ENCODE measurements at regions not wholly inside any gene's neighbourhood (a gene's known extent, or its start where the extent isn't known, plus 50 kb on each side); places are given as distances from the start of the nearest gene placed in this dataset.

- H3F3A ChIP-seq (ENCODE audit: insufficient read depth, low read length) = no peaks in the 10 kb centered on the region
- no peak for TF ChIP-seq EZH2 (optimal IDR thresholded peaks at IDR 0.05; ENCODE audit: low read depth, low read length)
- TF ChIP-seq CTCF (IDR thresholded peaks at IDR 0.05; ENCODE audit: low read length) = no peak
- TF ChIP-seq EZH2phosphoT487 (IDR thresholded peaks at IDR 0.05; ENCODE audit: low read length) = no peak
- H2AFZ ChIP-seq (ENCODE audit: low read length) = no peak overlapping the region
- no peak for DNase-seq
- H3K4me3 ChIP-seq (ENCODE audit: low read length) = no peak overlapping the region
- no peak overlapping the region for H3K9ac ChIP-seq (ENCODE audit: low read length)
- no peaks in the 10 kb centered on the region for H3K9me2 ChIP-seq (replicated peaks; ENCODE audit: insufficient read depth, low read length)
- H3K9me3 ChIP-seq (replicated peaks; ENCODE audit: insufficient read depth, low read length) = no peaks in the 10 kb centered on the region
- no peaks in the 10 kb centered on the region for H3K36me3 ChIP-seq (replicated peaks; ENCODE audit: insufficient read depth, low read length)
- no peaks in the 10 kb centered on the region for H3K4me1 ChIP-seq (ENCODE audit: low read length)
- no peak overlapping the region for H3K4me2 ChIP-seq (ENCODE audit: low read depth, low read length)
- H4K20me1 ChIP-seq (ENCODE audit: insufficient read depth, low read length) = no peaks in the 10 kb centered on the region
- no peak overlapping the region for H3K27ac ChIP-seq (ENCODE audit: low read length)
- no peaks in the 10 kb centered on the region for H3K27me3 ChIP-seq (replicated peaks; ENCODE audit: insufficient read depth, low read length)
- H3K79me2 ChIP-seq (ENCODE audit: low read length) = no peaks in the 10 kb centered on the region
Measured at GRCh38 chr15:47652844-47653243, 64.5 kb upstream of the SEMA6D start.

- Histone ChIP-seq H3K9ac (ENCODE audit: low read length) (no peak overlapping the region), H3K79me2 (ENCODE audit: low read length) (no peaks in the 10 kb centered on the region), H3K4me2 (ENCODE audit: low read depth, low read length) (no peak overlapping the region), H3F3A (ENCODE audit: insufficient read depth, low read length) (no peaks in the 10 kb centered on the region), H3K9me3 (replicated peaks; ENCODE audit: insufficient read depth, low read length) (no peaks in the 10 kb centered on the region), H2AFZ (ENCODE audit: low read length) (no peak overlapping the region), H3K9me2 (replicated peaks; ENCODE audit: insufficient read depth, low read length) (no peaks in the 10 kb centered on the region), H4K20me1 (ENCODE audit: insufficient read depth, low read length) (no peaks in the 10 kb centered on the region), H3K36me3 (replicated peaks; ENCODE audit: insufficient read depth, low read length) (no peaks in the 10 kb centered on the region), H3K27ac (ENCODE audit: low read length) (no peak overlapping the region), H3K27me3 (replicated peaks; ENCODE audit: insufficient read depth, low read length) (no peaks in the 10 kb centered on the region), H3K4me1 (ENCODE audit: low read length) (no peaks in the 10 kb centered on the region), H3K4me3 (ENCODE audit: low read length) (no peak overlapping the region)
- DNase-seq = no peak
- no peak for TF ChIP-seq CTCF (IDR thresholded peaks at IDR 0.05; ENCODE audit: low read length)
- TF ChIP-seq EZH2 (optimal IDR thresholded peaks at IDR 0.05; ENCODE audit: low read depth, low read length) = no peak
- no peak for TF ChIP-seq EZH2phosphoT487 (IDR thresholded peaks at IDR 0.05; ENCODE audit: low read length)
Measured at GRCh38 chr15:47661661-47662180, 55.6 kb upstream of the SEMA6D start.

GRCh38 chr15:47663101-47663500, 54.2 kb upstream of the SEMA6D start:
- no peaks in the 10 kb centered on the region for H3F3A ChIP-seq (ENCODE audit: insufficient read depth, low read length)
- H3K79me2 ChIP-seq (ENCODE audit: low read length) = no peaks in the 10 kb centered on the region
- no peaks in the 10 kb centered on the region for H4K20me1 ChIP-seq (ENCODE audit: insufficient read depth, low read length)
- no peak overlapping the region for H2AFZ ChIP-seq (ENCODE audit: low read length)
- no peaks in the 10 kb centered on the region for H3K4me1 ChIP-seq (ENCODE audit: low read length)
- H3K9me3 ChIP-seq (replicated peaks; ENCODE audit: insufficient read depth, low read length) = no peaks in the 10 kb centered on the region
- no peak for TF ChIP-seq EZH2phosphoT487 (IDR thresholded peaks at IDR 0.05; ENCODE audit: low read length)
- no peak for TF ChIP-seq EZH2 (optimal IDR thresholded peaks at IDR 0.05; ENCODE audit: low read depth, low read length)
- TF ChIP-seq CTCF (IDR thresholded peaks at IDR 0.05; ENCODE audit: low read length) = no peak
- H3K36me3 ChIP-seq (replicated peaks; ENCODE audit: insufficient read depth, low read length) = no peaks in the 10 kb centered on the region
- H3K27me3 ChIP-seq (replicated peaks; ENCODE audit: insufficient read depth, low read length) = no peaks in the 10 kb centered on the region
- no peak overlapping the region for H3K9ac ChIP-seq (ENCODE audit: low read length)
- no peaks in the 10 kb centered on the region for H3K9me2 ChIP-seq (replicated peaks; ENCODE audit: insufficient read depth, low read length)
- H3K4me3 ChIP-seq (ENCODE audit: low read length) = no peak overlapping the region
- no peak for DNase-seq
- H3K27ac ChIP-seq (ENCODE audit: low read length) = no peak overlapping the region
- no peak overlapping the region for H3K4me2 ChIP-seq (ENCODE audit: low read depth, low read length)

Measured in MM.1S (cell line).